Hepatocyte (in vitro differentiated cells): ENCODE measurements at regions not wholly inside any gene's neighbourhood (a gene's known extent, or its start where the extent isn't known, plus 50 kb on each side); places are given as distances from the start of the nearest gene placed in this dataset.

Experiments
- CTCF ChIP-seq: fragments of 200-600 bp; sonication (generic); IDR thresholded peaks from 2 replicates; pipeline ENCODE4 v1.5.1; 2016; ENCODE audit warnings: antibody characterized with exemption, mild to moderate bottlenecking; ENCODE audit not compliant: poor library complexity
- EZH2 ChIP-seq: fragments of 200-600 bp; sonication (generic); IDR thresholded peaks from 2 replicates; pipeline ENCODE4 v1.6.1; 2016; ENCODE audit warnings: antibody characterized with exemption, mild to moderate bottlenecking, borderline replicate concordance

DNA sequence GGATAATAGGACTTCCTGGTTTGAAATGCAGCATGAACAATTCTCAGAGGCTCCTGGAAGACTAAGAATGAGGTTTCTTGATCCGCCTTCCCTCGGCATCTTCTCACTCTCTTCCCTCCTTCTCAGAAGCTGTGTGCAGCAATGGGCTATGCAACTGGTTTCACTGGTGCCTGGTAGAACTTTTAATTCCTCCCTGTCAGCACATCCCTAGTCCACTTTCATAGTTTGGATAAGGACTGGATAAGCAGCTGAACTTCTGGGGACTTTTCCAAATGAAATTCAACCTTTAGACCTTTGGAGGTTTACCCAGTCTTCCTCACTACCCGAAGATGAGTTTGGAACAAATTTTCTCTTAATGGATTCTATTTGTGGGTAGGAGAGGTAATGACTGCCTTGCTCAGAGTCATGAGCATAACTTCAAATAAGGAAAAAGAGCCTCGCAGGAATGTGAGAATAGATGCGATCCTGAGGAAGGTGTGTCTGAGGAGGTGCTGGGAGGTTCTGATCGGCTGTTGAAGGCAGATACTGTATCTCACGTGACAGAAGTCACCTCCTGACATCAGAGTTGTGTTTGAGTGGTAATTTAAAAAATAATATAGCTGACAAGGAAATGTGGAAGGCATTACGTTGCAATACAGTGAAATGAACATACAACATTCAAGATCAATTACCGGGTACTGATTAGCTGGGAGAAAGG lies 56.0 kb upstream of the HAND2 start:
- TF ChIP-seq CTCF (no peak), EZH2 (no peak)
